ENCODE measurements at regions not wholly inside any gene's neighbourhood (a gene's known extent, or its start where the extent isn't known, plus 50 kb on each side); places are given as distances from the start of the nearest gene placed in this dataset.
A peak's percentile ranks its signal among the peaks of the same experiment; 100 is the strongest.

- Histone ChIP-seq H3K36me3 (no peaks in the 10 kb centered on the region), H3K27me3 (no peaks in the 10 kb centered on the region), H3K4me3 (no peak overlapping the region), H3K9me3 (no peaks in the 10 kb centered on the region)
- DNase-seq, result no peak
Measured at GRCh38 chr15:77716632-77717332, 84.1 kb upstream of the LINGO1 start.

- no peaks in the 10 kb centered on the region for H3K36me3 ChIP-seq
- no peaks in the 10 kb centered on the region for H3K9me3 ChIP-seq
- no peak for DNase-seq
- no peaks in the 10 kb centered on the region for H3K27me3 ChIP-seq
- no peak overlapping the region for H3K4me3 ChIP-seq
Measured at GRCh38 chr15:77715860-77716259, 83.1 kb upstream of the LINGO1 start.

DNA sequence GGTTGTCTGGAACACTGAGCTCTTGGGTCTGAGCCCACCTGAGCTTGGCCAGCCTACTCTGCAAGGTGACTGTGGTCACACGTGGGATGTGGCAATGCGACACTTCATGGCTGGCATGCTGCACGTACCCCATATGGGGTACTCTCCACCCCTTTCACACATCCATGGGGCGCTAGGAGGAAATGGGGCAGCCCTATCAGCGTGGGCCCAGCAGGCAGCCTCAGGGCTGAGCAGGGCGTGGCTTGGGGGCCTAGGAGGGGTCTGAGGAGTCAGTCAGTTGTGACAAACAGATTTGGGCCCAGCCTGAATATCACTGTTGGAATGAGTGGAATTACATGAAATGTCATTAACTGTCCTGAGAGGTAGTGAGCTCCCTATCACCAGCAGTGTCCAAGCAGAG is 82.3 kb upstream of the LINGO1 start:
- Histone ChIP-seq H3K4me3 (no peak overlapping the region), H3K27me3 (no peaks in the 10 kb centered on the region), H3K9me3 (no peaks in the 10 kb centered on the region), H3K36me3 (no peaks in the 10 kb centered on the region)
- no peak for DNase-seq

DNA sequence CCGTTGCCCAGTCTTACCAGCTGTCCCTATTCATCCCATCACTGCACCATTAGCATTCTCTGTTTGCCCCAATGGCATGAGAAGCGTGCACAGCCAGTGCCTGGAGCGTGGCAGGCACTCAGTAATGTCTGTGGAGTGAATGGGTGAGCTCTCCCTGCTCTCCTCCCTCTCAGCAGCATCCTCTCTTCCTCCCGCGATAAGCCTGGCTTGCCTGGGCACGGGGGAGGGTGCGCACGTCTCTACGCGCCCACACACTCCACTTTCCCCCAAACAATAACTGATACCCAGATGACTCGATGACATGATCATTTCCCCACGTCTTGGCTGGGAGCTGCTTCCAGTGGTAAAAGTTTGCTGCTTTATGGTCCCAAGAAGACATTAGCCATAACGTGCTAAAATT is 81.8 kb upstream of the LINGO1 start:
- no peak overlapping the region for H3K4me3 ChIP-seq
- no peak for DNase-seq
- H3K36me3 ChIP-seq, result no peaks in the 10 kb centered on the region
- H3K27me3 ChIP-seq, result no peaks in the 10 kb centered on the region
- H3K9me3 ChIP-seq, result no peaks in the 10 kb centered on the region

DNA sequence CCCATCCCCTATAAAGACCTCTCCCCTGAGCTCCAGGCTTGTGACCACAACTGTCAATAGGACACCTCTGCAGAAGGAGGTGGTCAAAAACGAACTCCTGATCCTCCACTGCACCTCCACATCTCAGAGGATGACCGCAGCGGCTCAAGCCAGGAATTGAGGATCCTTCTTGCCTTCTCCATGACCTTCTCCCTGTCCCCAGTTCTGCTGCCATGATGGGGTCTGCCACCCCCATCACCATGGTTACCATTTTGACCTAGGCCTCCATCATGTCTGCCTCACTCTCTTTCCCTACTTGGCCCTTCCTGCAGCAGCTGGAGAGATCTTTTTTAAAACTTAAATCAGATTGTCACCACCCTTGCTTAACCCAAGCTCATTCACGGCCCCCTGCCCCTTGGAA is 81.3 kb upstream of the LINGO1 start:
- DNase-seq, result no peak

DNA sequence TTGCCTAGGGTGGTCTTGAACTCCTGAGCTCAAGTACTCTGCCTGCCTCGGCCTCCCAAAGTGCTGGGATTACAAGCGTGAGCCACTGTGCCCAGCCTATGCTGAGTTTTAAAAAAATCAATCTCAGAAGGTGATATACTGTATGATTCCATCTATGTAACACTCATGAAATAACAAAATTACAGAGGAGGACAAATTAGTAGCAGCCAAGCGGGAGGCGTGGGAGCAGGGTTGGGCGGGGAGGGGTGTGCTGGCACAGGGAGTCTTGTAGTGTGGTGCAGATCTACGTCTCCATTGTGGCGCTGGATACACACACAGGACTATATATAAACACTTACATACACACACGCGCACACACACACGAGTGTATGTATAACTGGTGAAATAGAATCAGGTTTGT is 80.6 kb upstream of the LINGO1 start:
- Histone ChIP-seq H3K36me3 (no peaks in the 10 kb centered on the region), H3K27me3 (no peaks in the 10 kb centered on the region), H3K4me3 (no peak overlapping the region), H3K9me3 (no peaks in the 10 kb centered on the region)
- DNase-seq, result no peak

More for the DNA sequence above, 81.3 kb upstream of the LINGO1 start:
- Histone ChIP-seq H3K4me3 (no peak overlapping the region), H3K27me3 (no peaks in the 10 kb centered on the region), H3K36me3 (no peaks in the 10 kb centered on the region), H3K9me3 (no peaks in the 10 kb centered on the region)

DNA sequence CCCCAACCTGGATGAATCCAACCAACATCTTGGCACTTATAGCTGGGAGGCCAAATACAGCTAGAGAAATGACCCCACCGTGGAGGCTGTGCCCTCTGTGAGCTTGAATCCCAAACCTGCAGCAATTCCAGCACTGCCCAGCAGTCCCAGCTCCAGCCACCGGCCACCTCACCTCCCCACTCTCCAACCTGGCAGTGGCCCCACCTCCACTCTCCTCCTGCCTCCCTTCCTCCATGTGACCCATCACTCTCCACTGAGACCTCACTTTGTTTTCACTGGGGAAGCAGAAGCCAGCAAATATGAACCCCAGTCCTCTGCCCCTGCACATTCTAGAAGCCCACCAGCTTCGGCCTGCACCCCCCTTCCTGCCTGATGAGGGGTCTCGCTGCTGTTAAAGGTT is 79.7 kb upstream of the LINGO1 start:
- H3K9me3 ChIP-seq, result no peaks in the 10 kb centered on the region
- no peaks in the 10 kb centered on the region for H3K27me3 ChIP-seq
- no peaks in the 10 kb centered on the region for H3K36me3 ChIP-seq
- H3K4me3 ChIP-seq, result no peak overlapping the region
- no peak for DNase-seq

GRCh38 chr15:77710637-77711036 is 77.9 kb upstream of the LINGO1 start:
- no peak for DNase-seq
- no peaks in the 10 kb centered on the region for H3K27me3 ChIP-seq
- no peaks in the 10 kb centered on the region for H3K9me3 ChIP-seq
- no peak overlapping the region for H3K4me3 ChIP-seq
- H3K36me3 ChIP-seq, result no peaks in the 10 kb centered on the region

DNA sequence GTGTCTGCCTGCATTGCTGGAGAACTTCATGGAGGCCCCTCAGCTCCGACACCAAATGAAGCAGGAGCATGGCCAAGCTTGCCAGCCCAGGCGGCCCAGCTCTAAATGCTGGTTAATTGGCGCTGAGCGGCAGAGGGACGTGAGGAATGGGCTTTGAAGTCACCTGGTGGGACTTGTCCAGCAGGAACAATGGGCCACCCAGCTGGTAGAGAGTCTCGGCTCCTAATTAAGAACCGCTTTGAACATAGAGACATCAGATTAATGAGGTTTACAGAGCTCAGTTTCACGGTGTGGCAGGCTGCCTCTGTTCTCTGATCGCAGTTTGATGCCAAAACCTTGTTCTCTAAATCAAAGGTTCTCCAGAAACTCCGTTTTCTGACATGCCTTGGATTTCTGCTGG is 77.5 kb upstream of the LINGO1 start:
- Histone ChIP-seq H3K4me3 (no peak overlapping the region), H3K9me3 (no peaks in the 10 kb centered on the region), H3K27me3 (no peaks in the 10 kb centered on the region), H3K36me3 (no peaks in the 10 kb centered on the region)
- no peak for DNase-seq

DNA sequence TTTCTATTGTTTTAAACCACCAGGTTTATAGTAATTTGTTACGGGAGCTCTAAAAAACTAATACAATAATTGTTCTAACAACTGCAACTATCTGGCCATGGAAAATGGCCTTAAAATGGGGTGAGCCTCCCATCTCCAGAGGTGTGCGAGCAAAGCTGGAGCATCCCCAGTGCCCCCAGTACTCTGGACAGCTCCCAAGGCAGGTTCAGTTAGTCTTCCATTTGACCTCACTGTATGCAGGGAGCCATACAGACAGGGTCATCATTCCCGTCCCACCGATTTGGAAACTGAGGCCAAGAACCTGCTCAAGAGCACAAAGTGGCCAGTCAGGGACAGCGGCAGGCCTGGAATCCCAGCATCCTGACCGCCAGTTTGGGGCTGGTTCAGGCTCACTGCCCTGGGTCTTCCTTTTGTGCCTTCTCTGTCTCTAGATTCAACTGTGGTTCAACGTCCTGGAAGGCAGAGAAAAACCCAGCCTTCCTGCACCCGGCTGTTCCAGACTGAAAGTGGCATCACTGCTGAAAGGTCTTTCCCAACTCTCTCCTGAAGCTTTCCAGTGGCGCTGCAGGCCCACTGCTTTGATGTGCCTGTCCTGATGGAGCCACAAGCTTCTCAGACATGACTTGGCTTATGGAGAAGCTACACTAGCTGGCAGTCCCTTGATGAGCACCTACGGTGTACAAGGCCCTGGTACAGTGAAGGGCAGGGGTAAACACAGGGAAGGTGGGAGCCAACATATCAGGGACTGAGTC is 76.6 kb upstream of the LINGO1 start:
- Histone ChIP-seq H3K9me3 (no peaks in the 10 kb centered on the region), H3K4me3 (no peak overlapping the region), H3K27me3 (no peaks in the 10 kb centered on the region), H3K36me3 (no peaks in the 10 kb centered on the region)
- no peak for DNase-seq

DNA sequence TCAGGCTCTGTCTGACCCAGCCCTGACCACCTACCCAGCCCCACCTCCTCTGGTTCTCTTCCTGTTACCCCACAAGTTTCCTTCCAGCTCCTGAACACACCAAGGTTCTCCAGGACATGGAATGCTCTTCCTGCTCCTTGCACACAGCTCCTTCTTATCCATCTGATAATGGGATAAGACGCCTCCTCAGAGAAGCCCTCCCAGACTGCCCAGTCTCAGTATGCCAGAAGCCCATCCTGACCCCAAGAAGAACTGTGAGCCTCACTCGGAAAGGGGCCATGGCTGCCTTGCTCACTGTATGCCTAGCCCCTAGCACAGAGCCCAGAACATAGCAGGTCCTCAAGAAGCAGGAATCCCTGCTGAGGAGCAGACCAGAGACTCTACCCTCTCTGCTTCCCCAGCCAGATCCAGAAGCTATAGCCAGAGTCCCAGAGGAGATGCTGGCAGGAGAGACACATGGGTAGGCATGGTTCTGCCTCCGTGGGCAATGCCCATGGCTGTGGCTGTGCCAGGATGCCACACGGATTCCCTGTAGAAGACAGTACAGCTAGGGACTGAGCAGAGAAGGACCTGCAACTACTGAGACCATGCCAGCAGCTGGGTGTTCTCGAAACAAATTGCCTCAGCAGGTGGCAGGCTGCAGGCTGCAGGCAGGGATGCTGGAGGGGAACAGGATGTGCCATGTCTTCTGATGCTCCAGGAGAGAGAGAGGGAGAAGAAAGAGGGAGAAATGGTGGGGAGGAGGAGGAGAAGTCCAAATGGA is 74.0 kb upstream of the LINGO1 start:
- Histone ChIP-seq H3K36me3 (no peaks in the 10 kb centered on the region), H3K9me3 (no peaks in the 10 kb centered on the region), H3K27me3 (no peaks in the 10 kb centered on the region), H3K4me3 (no peak overlapping the region)
- DNase-seq, result no peak

GRCh38 chr15:77702211-77702957 is 69.7 kb upstream of the LINGO1 start:
- H3K9me3 ChIP-seq, result no peaks in the 10 kb centered on the region
- no peaks in the 10 kb centered on the region for H3K27me3 ChIP-seq
- H3K4me3 ChIP-seq, result no peak overlapping the region
- DNase-seq, result peak; percentile 16
- H3K36me3 ChIP-seq, result no peaks in the 10 kb centered on the region

- DNase-seq, result no peak
- no peaks in the 10 kb centered on the region for H3K36me3 ChIP-seq
- H3K27me3 ChIP-seq, result no peaks in the 10 kb centered on the region
- no peaks in the 10 kb centered on the region for H3K9me3 ChIP-seq
- H3K4me3 ChIP-seq, result no peak overlapping the region
Measured at GRCh38 chr15:77698481-77698880, 65.8 kb upstream of the LINGO1 start.

- Histone ChIP-seq H3K27me3 (no peaks in the 10 kb centered on the region), H3K4me3 (no peak overlapping the region)
- no peak for DNase-seq
Measured at GRCh38 chr15:77697893-77698292, 65.2 kb upstream of the LINGO1 start.

DNA sequence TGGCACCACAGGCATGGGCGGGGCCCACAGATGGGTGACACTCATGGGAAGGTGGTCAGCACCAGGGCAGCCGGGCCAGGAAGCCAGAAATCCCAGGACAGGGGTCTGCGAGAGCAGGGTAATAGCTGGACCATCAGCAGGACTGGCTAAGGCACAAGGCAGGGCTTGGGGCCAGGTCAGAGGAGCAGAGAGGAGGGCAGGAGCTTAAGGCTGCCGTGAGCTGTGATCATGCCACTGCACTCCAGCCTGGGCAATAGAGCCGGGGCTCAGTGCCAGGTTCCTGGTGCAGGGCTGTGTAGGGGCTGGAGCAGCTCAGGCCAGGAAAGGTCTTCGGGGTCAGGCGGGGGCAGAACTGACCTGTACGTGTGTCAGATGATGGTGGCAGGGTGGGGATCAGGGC is 64.2 kb upstream of the LINGO1 start:
- Histone ChIP-seq H3K4me3 (no peak overlapping the region), H3K9me3 (no peaks in the 10 kb centered on the region), H3K27me3 (no peaks in the 10 kb centered on the region), H3K36me3 (no peaks in the 10 kb centered on the region)
- DNase-seq, result no peak

More at GRCh38 chr15:77697893-77698292, 65.2 kb upstream of the LINGO1 start:
- no peaks in the 10 kb centered on the region for H3K9me3 ChIP-seq
- no peaks in the 10 kb centered on the region for H3K36me3 ChIP-seq

- no peaks in the 10 kb centered on the region for H3K27me3 ChIP-seq
- no peak overlapping the region for H3K4me3 ChIP-seq
- no peaks in the 10 kb centered on the region for H3K36me3 ChIP-seq
- DNase-seq, result no peak
- no peaks in the 10 kb centered on the region for H3K9me3 ChIP-seq
Measured at GRCh38 chr15:77695961-77696582, 63.4 kb upstream of the LINGO1 start.

All from MG63 (cell line).